ENCODE measurements at regions not wholly inside any gene's neighbourhood (a gene's known extent, or its start where the extent isn't known, plus 50 kb on each side); places are given as distances from the start of the nearest gene placed in this dataset.

GRCh38 chr16:47973552-47973951, 182.2 kb downstream of the ABCC12 start:
- H3K9me3 ChIP-seq (replicated peaks; ENCODE audit: control insufficient read depth, insufficient read depth, low read depth, low read length), result no peaks in the 10 kb centered on the region
- CTCF ChIA-PET (ENCODE audit: low intra/inter-chr PET ratio), result no interaction called here
- in situ Hi-C loops (cut with MboI), result no loop called here
- H3K9me1 ChIP-seq (ENCODE audit: control insufficient read depth, insufficient read depth, low read length), result no peaks in the 10 kb centered on the region
- H2AFZ ChIP-seq (ENCODE audit: low read depth, low read length), result no peak overlapping the region
- WGBS (ENCODE audit: insufficient coverage, low coverage, missing lambda C conversion rate), result 2% methylated on average over 7 of the region's 7 CpGs
- no peak for FAIRE-seq
- TF ChIP-seq SNRNP70 (optimal IDR thresholded peaks at IDR 0.05; ENCODE audit: low read depth, low read length) (no peak), ZBTB7A (IDR thresholded peaks at IDR 0.05; ENCODE audit: borderline replicate concordance, control insufficient read depth, low read depth, low read length) (no peak), PKNOX1 (IDR thresholded peaks at IDR 0.05) (no peak), ZKSCAN1 (IDR thresholded peaks at IDR 0.05; ENCODE audit: low read depth, low read length) (no peak), ESRRB (CRISPR knock-in tag; IDR thresholded peaks at IDR 0.05; ENCODE audit: borderline replicate concordance) (no peak), ZNF778 (CRISPR knock-in tag; IDR thresholded peaks at IDR 0.05) (no peak)
- H3K27ac ChIP-seq (ENCODE audit: extremely low read depth, low read depth, low read length), result no peak overlapping the region
- no peak for DNase-seq (ENCODE audit: extremely low read depth in 1 of 4, low spot score in 3 of 4)
- no peak overlapping the region for H3K4me3 ChIP-seq
- no peak overlapping the region for H3K9ac ChIP-seq (ENCODE audit: insufficient read depth in 1 of 2, low read depth in 2 of 2, low read length in 2 of 2)
- H3K79me2 ChIP-seq (ENCODE audit: control insufficient read depth, insufficient read depth, low read length), result no peaks in the 10 kb centered on the region
- POLR2A ChIA-PET, result no interaction called here
- intact Hi-C loops (cut with micrococcal nuclease), result no loop called here
- no peak overlapping the region for H3K4me2 ChIP-seq (ENCODE audit: insufficient read depth, low read length)
- H3K27me3 ChIP-seq (ENCODE audit: control insufficient read depth in 2 of 2, insufficient read depth in 2 of 2, low read length in 2 of 2), result no peaks in the 10 kb centered on the region; a peak in 1 of 5 replicates
- H4K20me1 ChIP-seq (replicated peaks; ENCODE audit: control insufficient read depth, insufficient read depth, low read length), result no peaks in the 10 kb centered on the region
- no peaks in the 10 kb centered on the region for H3K4me1 ChIP-seq (replicated peaks in 1 of 2; ENCODE audit: control insufficient read depth in 2 of 2, insufficient read depth in 2 of 2, low read length in 2 of 2)
- ATAC-seq, result no peak
- no peaks in the 10 kb centered on the region for H3K36me3 ChIP-seq (ENCODE audit: control insufficient read depth, insufficient read depth, low read length)
- BruUV-seq (replicated peaks), result no TSS peak
